ENCODE measurements at regions not wholly inside any gene's neighbourhood (a gene's known extent, or its start where the extent isn't known, plus 50 kb on each side); places are given as distances from the start of the nearest gene placed in this dataset.

DNA sequence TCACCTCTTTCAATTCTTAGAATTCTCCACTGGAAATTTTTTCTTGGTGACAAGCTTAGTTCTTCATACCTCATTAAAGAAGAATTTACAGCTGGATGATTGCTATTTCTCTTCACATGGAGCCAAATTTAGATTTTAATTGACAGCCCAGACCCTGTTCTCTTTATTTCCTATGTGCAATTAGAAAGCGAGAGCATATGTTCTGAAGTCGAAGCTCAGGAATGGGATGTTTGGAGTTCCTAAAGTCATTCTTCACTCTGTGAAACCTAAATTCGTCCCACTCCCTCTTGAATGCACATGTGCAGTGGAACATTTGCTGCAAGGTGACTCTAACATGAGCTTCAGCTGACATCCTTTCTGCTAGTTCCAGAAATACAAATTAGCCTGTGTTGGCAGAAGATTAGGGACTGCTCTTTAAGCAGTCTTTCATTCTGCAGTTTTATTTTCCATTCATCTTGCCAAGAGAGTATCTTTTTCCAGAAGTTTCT is 129.3 kb upstream of the KCNJ16 start:
- Histone ChIP-seq H3K27ac (ENCODE audit: extremely low read length, insufficient read depth, low read length) (no peak overlapping the region), H3K36me3 (replicated peaks in 1 of 2; ENCODE audit: control insufficient read depth in 1 of 2, insufficient read depth in 2 of 2, low read length in 2 of 2) (no peaks in the 10 kb centered on the region), H3K79me2 (ENCODE audit: insufficient read depth, low read length) (no peaks in the 10 kb centered on the region), H3K27me3 (ENCODE audit: control insufficient read depth in 1 of 2, insufficient read depth in 2 of 2, low read length in 2 of 2) (no peaks in the 10 kb centered on the region), H3K4me2 (ENCODE audit: low read depth, low read length) (no peak overlapping the region), H2AFZ (ENCODE audit: low read length) (no peak overlapping the region), H3K9me3 (ENCODE audit: low read length) (peaks cover 90% of the 10 kb centered on the region), H4K20me1 (ENCODE audit: insufficient read depth, low read length) (no peaks in the 10 kb centered on the region), H3K4me1 (ENCODE audit: insufficient read depth, low read length) (no peaks in the 10 kb centered on the region), H3K9ac (ENCODE audit: insufficient read depth, low read depth, low read length) (no peak overlapping the region), H3K4me3 (replicated peaks in 1 of 3; ENCODE audit: insufficient read depth in 1 of 3, low read depth in 2 of 3, low read length in 3 of 3) (no peak overlapping the region)
- ATAC-seq (no peak), DNase-seq (ENCODE audit: low spot score) (no peak), FAIRE-seq (no peak)
- intact Hi-C loops (cut with micrococcal nuclease; ENCODE audit: unreplicated experiment): no loop called here
- ChIA-PET POLR2A (no interaction called here), CTCF (ENCODE audit: low intra/inter-chr PET ratio, low total read pairs) (no interaction called here)
- TF ChIP-seq ZNF101 (CRISPR knock-in tag; IDR thresholded peaks at IDR 0.05; ENCODE audit: borderline replicate concordance, low read depth) (no peak), RFXANK (CRISPR knock-in tag; IDR thresholded peaks at IDR 0.05) (no peak), WIZ (CRISPR knock-in tag; IDR thresholded peaks at IDR 0.05) (no peak), ZSCAN31 (CRISPR knock-in tag; IDR thresholded peaks at IDR 0.05; ENCODE audit: low read depth) (no peak), ZNF570 (CRISPR knock-in tag; IDR thresholded peaks at IDR 0.05; ENCODE audit: borderline replicate concordance) (no peak), ZSCAN20 (CRISPR knock-in tag; IDR thresholded peaks at IDR 0.05; ENCODE audit: borderline replicate concordance) (no peak), POLR2G (IDR thresholded peaks at IDR 0.05; ENCODE audit: low read depth, low read length) (no peak), NCOR1 (IDR thresholded peaks at IDR 0.05; ENCODE audit: borderline replicate concordance, low read length) (no peak), ZNF567 (CRISPR knock-in tag; IDR thresholded peaks at IDR 0.05; ENCODE audit: borderline replicate concordance) (no peak), ZNF337 (CRISPR knock-in tag; IDR thresholded peaks at IDR 0.05; ENCODE audit: borderline replicate concordance, low read depth) (no peak), ZNF343 (CRISPR knock-in tag; IDR thresholded peaks at IDR 0.05) (no peak)
- TF ChIP-seq, protein P1, sequence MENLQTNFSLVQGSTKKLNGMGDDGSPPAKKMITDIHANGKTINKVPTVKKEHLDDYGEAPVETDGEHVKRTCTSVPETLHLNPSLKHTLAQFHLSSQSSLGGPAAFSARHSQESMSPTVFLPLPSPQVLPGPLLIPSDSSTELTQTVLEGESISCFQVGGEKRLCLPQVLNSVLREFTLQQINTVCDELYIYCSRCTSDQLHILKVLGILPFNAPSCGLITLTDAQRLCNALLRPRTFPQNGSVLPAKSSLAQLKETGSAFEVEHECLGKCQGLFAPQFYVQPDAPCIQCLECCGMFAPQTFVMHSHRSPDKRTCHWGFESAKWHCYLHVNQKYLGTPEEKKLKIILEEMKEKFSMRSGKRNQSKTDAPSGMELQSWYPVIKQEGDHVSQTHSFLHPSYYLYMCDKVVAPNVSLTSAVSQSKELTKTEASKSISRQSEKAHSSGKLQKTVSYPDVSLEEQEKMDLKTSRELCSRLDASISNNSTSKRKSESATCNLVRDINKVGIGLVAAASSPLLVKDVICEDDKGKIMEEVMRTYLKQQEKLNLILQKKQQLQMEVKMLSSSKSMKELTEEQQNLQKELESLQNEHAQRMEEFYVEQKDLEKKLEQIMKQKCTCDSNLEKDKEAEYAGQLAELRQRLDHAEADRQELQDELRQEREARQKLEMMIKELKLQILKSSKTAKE (CRISPR knock-in tag; IDR thresholded peaks at IDR 0.05; ENCODE audit: borderline replicate concordance): no peak
- TF ChIP-seq, protein P2, sequence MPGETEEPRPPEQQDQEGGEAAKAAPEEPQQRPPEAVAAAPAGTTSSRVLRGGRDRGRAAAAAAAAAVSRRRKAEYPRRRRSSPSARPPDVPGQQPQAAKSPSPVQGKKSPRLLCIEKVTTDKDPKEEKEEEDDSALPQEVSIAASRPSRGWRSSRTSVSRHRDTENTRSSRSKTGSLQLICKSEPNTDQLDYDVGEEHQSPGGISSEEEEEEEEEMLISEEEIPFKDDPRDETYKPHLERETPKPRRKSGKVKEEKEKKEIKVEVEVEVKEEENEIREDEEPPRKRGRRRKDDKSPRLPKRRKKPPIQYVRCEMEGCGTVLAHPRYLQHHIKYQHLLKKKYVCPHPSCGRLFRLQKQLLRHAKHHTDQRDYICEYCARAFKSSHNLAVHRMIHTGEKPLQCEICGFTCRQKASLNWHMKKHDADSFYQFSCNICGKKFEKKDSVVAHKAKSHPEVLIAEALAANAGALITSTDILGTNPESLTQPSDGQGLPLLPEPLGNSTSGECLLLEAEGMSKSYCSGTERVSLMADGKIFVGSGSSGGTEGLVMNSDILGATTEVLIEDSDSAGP (CRISPR knock-in tag; IDR thresholded peaks at IDR 0.05; ENCODE audit: borderline replicate concordance): no peak
- TF ChIP-seq, protein P3, sequence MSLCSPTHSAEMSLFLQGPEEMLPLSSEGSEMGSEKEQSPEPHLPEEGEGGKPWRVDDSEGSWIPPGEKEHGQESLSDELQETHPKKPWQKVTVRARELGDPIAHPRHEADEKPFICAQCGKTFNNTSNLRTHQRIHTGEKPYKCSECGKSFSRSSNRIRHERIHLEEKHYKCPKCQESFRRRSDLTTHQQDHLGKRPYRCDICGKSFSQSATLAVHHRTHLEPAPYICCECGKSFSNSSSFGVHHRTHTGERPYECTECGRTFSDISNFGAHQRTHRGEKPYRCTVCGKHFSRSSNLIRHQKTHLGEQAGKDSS (CRISPR knock-in tag; IDR thresholded peaks at IDR 0.05; ENCODE audit: borderline replicate concordance, low read depth): no peak
- no TSS peak for BruUV-seq (replicated peaks)
- in situ Hi-C loops (cut with HindIII; ENCODE audit: extremely low pct_ligation_motif_present, low pct_unique_long_range_greater_than_20kb): no loop called here
- WGBS (ENCODE audit: low lambda C conversion rate): 21% methylated on average over 3 of the region's 3 CpGs

Measured in HepG2 (cell line).